Nephron (organoid): ENCODE measurements at regions not wholly inside any gene's neighbourhood (a gene's known extent, or its start where the extent isn't known, plus 50 kb on each side); places are given as distances from the start of the nearest gene placed in this dataset.

Experiments
- H3K27ac Mint-ChIP-seq, 3 experiments: 2 replicates each; pipeline ENCODE4 v1.8.0; 2020; ENCODE audit warnings: mixed read lengths in 3 of 3, mild to moderate bottlenecking in 2 of 3, moderate library complexity in 1 of 3
- H3K27me3 Mint-ChIP-seq: 2 replicates; pipeline ENCODE4 v1.8.0; 2021; ENCODE audit warnings: low read depth, mild to moderate bottlenecking, moderate library complexity, mixed read lengths
- H3K36me3 Mint-ChIP-seq: 2 replicates; pipeline ENCODE4 v1.8.0; 2020; ENCODE audit warnings: low read depth, mixed read lengths
- H3K4me1 Mint-ChIP-seq: 2 replicates; pipeline ENCODE4 v1.8.0; 2020; ENCODE audit warnings: mixed read lengths
- H3K4me3 Mint-ChIP-seq, 3 experiments: 2 replicates each; pipeline ENCODE4 v1.8.0; 2020; ENCODE audit warnings: mild to moderate bottlenecking in 3 of 3, mixed read lengths in 3 of 3, moderate library complexity in 2 of 3
- H3K9me3 Mint-ChIP-seq: 2 replicates; pipeline ENCODE4 v1.8.0; 2020; ENCODE audit warnings: mixed read lengths
- TF ChIP-seq, protein P1 (sequence below), 3 experiments: fragments of 200-600 bp; sonication (generic); IDR thresholded peaks; one replicate each; pipeline ENCODE4 v1.5.0; 2021; ENCODE audit warnings: antibody characterized with exemption in 3 of 3; ENCODE audit not compliant: unreplicated experiment in 3 of 3

DNA sequence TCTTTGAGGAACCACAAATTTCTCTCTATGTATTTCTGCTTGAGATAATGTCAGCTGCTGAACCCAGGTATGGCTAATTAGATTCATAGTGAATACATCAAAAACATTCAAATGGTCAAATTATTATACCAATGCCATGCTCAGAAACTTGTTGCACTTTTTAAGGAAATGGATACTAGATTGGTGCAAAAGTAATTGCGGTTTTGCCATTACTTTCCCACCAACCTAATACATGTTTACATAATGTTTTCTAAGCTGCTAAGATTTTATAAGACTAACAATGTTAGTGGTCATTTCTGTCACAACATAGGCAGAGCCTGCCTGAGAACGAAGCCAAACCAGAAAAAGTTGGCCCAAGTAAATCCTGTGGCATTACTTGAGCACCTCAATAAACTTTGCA is 568.2 kb upstream of the LRATD1 start:
- Mint-ChIP-seq H3K36me3 (no peaks in the 10 kb centered on the region), H3K27me3 (no peaks in the 10 kb centered on the region), H3K4me3 (no peak overlapping the region), H3K4me1 (no peaks in the 10 kb centered on the region), H3K9me3 (no peaks in the 10 kb centered on the region), H3K27ac (no peak overlapping the region)
- TF ChIP-seq, protein P1, sequence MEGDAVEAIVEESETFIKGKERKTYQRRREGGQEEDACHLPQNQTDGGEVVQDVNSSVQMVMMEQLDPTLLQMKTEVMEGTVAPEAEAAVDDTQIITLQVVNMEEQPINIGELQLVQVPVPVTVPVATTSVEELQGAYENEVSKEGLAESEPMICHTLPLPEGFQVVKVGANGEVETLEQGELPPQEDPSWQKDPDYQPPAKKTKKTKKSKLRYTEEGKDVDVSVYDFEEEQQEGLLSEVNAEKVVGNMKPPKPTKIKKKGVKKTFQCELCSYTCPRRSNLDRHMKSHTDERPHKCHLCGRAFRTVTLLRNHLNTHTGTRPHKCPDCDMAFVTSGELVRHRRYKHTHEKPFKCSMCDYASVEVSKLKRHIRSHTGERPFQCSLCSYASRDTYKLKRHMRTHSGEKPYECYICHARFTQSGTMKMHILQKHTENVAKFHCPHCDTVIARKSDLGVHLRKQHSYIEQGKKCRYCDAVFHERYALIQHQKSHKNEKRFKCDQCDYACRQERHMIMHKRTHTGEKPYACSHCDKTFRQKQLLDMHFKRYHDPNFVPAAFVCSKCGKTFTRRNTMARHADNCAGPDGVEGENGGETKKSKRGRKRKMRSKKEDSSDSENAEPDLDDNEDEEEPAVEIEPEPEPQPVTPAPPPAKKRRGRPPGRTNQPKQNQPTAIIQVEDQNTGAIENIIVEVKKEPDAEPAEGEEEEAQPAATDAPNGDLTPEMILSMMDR (IDR thresholded peaks at IDR 0.05; ENCODE audit: unreplicated experiment in 3 of 3) = no peak

DNA sequence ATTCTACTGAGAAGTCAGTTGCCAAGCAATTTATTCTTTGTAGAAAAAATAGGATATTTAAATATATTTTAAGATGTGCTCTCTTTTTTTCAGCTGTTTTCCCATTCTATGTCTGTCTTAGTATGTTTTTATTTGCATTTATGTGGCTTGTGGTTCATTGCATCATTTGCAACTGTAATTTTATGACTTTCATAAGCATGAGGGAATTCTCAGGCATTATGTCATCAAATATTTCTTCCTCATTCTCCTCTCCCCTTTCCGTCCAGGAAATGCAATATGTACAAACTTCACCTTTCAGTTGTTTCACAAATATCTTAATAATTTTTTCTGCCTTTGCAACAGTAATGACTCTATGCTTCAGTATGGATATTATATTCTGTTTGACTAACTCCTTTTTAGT is 560.2 kb upstream of the LRATD1 start:
- no peak overlapping the region for H3K4me3 Mint-ChIP-seq
- no peaks in the 10 kb centered on the region for H3K27me3 Mint-ChIP-seq
- TF ChIP-seq, protein P1 (IDR thresholded peaks at IDR 0.05; ENCODE audit: unreplicated experiment in 3 of 3) = no peak
- H3K36me3 Mint-ChIP-seq = no peaks in the 10 kb centered on the region
- no peak overlapping the region for H3K27ac Mint-ChIP-seq
- no peaks in the 10 kb centered on the region for H3K4me1 Mint-ChIP-seq
- no peaks in the 10 kb centered on the region for H3K9me3 Mint-ChIP-seq

DNA sequence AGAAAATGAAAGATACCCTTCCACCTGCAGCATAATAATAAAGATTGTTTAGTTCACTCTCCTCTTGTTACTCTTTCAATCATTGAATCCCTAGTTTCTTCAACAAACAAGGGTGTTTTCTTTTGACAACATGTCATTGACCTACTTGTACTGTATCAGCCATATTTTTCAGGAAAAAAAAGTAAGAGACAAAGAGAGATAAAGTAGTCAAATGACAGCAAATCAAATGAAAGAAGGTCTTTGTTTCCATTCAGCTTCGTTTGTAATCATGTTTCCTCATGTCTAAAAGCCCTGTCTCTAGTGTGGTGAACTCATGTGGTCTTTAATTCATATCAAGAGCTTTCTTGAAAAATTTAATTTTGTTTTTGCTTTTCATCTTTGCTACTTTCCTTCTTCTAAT is 557.8 kb upstream of the LRATD1 start:
- Mint-ChIP-seq H3K27ac (no peak overlapping the region), H3K27me3 (no peaks in the 10 kb centered on the region)

DNA sequence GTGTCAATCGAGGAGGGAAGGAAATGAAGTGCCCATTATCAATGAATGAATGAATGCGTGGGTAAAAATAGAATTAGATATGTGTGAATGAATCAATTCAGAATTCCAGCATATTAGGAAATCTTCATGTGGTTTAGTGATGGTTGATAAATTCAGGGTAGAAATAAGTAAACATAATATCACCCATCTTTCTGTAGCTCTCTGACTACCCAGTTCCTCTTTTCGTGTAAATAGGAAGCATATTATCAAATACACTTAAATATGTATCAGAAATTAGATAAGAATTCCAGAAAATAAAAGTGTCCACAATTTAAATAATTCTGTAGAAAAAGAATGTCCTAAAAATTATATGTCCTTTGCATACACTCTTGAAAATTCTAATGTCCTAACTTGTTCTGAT is 552.9 kb upstream of the LRATD1 start:
- Mint-ChIP-seq H3K9me3 (peaks cover 2% of the 10 kb centered on the region), H3K36me3 (no peaks in the 10 kb centered on the region), H3K4me3 (no peak overlapping the region), H3K27ac (no peak overlapping the region), H3K27me3 (no peaks in the 10 kb centered on the region), H3K4me1 (no peaks in the 10 kb centered on the region)
- TF ChIP-seq, protein P1 (IDR thresholded peaks at IDR 0.05; ENCODE audit: unreplicated experiment in 3 of 3) = no peak

More for the DNA sequence above, 557.8 kb upstream of the LRATD1 start:
- TF ChIP-seq, protein P1 (IDR thresholded peaks at IDR 0.05; ENCODE audit: unreplicated experiment in 3 of 3) = no peak
- H3K9me3 Mint-ChIP-seq = no peaks in the 10 kb centered on the region
- H3K36me3 Mint-ChIP-seq = no peaks in the 10 kb centered on the region
- H3K4me1 Mint-ChIP-seq = no peaks in the 10 kb centered on the region
- H3K4me3 Mint-ChIP-seq = no peak overlapping the region

DNA sequence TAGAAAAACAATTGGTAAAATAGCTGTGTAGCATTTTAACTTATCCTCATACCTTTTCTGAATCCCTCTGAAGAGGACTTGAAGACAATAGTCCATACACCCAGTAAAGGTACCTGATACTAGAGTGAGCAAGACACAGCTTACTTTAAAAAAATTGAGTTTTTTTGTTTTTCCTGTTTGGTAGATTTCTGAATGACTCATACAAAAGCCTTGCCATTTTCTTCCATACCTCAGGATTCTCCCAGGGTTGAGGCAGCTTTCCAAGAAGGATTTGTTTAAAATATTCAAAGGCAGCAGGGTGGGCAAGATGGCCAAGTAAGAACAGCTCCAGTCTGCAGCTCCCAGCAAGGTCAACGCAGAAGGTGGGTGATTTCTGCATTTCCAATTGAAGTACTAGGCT is 551.0 kb upstream of the LRATD1 start:
- Mint-ChIP-seq H3K9me3 (peaks cover 2% of the 10 kb centered on the region), H3K36me3 (no peaks in the 10 kb centered on the region), H3K4me1 (no peaks in the 10 kb centered on the region), H3K27ac (no peak overlapping the region), H3K4me3 (no peak overlapping the region), H3K27me3 (no peaks in the 10 kb centered on the region)
- TF ChIP-seq, protein P1 (IDR thresholded peaks at IDR 0.05; ENCODE audit: unreplicated experiment in 3 of 3) = no peak

DNA sequence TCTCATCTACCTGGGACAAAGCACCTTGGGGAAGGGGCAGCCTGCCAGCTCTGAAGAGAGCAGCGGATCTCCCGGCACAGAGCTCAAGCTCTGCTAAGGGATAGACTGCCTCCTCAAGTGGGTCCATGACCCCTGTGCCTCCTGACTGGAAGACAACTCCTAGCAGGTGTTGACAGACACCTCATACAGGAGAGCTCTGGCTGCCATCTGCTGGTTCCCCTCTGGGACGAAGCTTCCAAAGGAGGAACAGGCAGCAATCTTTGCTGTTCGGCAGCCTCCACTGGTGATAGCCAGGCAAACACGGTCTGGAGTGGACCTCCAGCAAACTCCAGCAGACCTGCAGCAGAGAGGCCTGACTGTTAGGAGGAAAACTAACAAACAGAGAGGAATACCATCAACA is 549.9 kb upstream of the LRATD1 start:
- no peaks in the 10 kb centered on the region for H3K27me3 Mint-ChIP-seq
- no peak overlapping the region for H3K27ac Mint-ChIP-seq
- H3K9me3 Mint-ChIP-seq = peaks cover 2% of the 10 kb centered on the region
- H3K4me1 Mint-ChIP-seq = no peaks in the 10 kb centered on the region
- no peak overlapping the region for H3K4me3 Mint-ChIP-seq
- no peaks in the 10 kb centered on the region for H3K36me3 Mint-ChIP-seq
- TF ChIP-seq, protein P1 (IDR thresholded peaks at IDR 0.05; ENCODE audit: unreplicated experiment in 3 of 3) = no peak
